Activated naive CD8-positive, alpha-beta T cell treated with anti-CD3 and anti-CD28 coated beads, Interleukin-2, amount 50 U/mL, for 24 hours (primary cell): ENCODE measurements at regions not wholly inside any gene's neighbourhood (a gene's known extent, or its start where the extent isn't known, plus 50 kb on each side); places are given as distances from the start of the nearest gene placed in this dataset.

Source experiments
- ATAC-seq: fragments of 150-1000 bp; cut with Tn5 transposase; one replicate; pipeline ENCODE4 v1.10.0; 2021
- DNase-seq: peaks from one replicate; pipeline ENCODE4 v3.0.0; 2021
- H3K27ac Mint-ChIP-seq: one replicate; pipeline ENCODE4 v1.8.0; 2021; ENCODE audit warnings: mild to moderate bottlenecking, mixed read lengths
- H3K27me3 Mint-ChIP-seq: one replicate; pipeline ENCODE4 v1.8.0; 2021; ENCODE audit warnings: mixed read lengths
- H3K36me3 Mint-ChIP-seq: one replicate; pipeline ENCODE4 v1.8.0; 2021; ENCODE audit warnings: low read depth, mixed read lengths
- H3K4me1 Mint-ChIP-seq: one replicate; pipeline ENCODE4 v1.8.0; 2021; ENCODE audit warnings: mixed read lengths
- H3K4me3 Mint-ChIP-seq: one replicate; pipeline ENCODE4 v1.8.0; 2021; ENCODE audit warnings: mild to moderate bottlenecking, moderate library complexity, mixed read lengths
- H3K9me3 Mint-ChIP-seq: one replicate; pipeline ENCODE4 v1.8.0; 2021; ENCODE audit warnings: mixed read lengths

DNA sequence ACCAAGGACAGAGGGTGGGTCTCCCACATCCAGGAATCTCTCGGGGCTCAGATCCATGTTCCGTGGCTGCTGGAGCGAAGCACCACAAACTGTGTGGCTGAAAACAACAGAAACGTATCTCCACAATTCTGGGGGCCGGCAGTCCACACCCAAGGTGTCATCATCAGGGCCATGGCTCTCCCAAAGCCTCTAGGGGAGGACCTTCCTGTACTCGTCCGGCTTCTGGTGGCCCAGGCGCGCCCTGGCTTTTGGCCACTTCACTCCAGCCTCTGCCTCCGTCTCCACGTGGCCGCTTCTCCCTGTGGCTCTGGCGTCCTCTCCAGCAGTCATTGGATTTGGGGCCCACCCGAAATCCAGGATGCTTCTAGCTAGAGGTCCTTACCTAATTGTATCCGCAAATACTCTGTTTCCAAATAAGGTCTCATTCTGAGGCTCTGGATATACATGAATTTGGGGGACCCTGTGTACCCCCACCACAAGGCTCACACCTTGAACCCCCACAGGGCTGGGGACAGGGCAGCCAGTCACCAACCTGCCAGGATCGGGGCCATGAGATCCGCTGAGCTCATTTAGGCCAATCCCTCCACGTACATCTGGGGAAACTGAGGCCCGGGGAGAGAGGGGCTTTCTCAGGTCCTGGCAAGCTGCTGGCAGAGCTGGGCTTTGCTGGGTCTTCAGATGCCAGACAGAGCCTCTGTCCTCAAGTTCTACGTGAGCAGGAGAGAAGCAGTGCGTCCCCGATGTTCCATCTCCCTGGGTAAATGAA lies 158.2 kb downstream of the OLFM1 start:
- Mint-ChIP-seq H3K27ac (no peak overlapping the region), H3K27me3 (peaks cover 13% of the 10 kb centered on the region), H3K36me3 (no peaks in the 10 kb centered on the region), H3K9me3 (no peaks in the 10 kb centered on the region), H3K4me3 (no peak overlapping the region), H3K4me1 (no peaks in the 10 kb centered on the region)
- ATAC-seq (no peak), DNase-seq (no peak)

DNA sequence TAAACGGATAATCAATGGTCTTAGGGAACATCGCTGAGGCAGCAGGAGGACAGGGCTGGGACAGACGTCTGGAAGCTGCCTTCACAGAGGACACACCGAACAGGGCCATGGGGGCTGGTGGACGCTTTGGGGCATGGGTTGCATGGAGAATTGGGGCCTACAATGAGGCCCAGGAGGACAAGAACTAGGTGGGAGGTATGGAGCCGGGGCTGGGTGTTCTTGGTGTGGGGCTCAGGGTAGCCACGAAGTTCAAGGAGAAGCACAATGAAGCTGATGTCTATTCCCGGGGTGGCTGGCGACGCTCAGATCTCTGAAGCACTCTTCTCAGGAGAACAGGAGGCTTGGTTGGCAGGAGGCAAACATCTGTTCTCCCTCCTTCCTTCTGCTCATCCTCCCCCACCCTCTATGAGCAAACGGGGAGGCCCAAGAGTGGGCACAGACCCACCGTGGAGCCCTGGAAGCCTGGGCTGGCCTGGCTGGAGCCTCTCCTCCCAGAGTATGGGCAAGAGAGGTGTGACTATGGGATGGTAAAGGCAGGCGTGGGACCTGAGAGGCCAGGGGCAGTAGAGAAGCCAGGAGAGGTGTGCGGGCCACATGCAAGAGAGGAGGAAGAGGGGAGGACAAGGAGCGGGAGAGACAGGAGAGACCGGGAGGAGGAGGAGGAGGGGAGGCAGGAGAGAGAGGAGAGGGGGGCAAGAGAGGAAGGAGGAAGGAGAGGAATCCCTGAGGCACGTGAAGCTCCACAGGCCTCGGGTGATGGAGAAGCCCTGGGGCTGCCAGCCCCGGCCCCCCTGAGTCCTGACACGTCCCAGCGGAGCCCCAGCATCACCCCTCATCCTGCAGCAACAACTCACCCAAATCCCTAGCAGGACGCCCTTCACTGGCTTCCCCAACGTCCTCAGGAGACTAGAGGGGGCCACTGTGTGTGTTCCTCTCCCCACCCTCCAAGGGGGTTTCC lies 159.1 kb downstream of the OLFM1 start:
- Mint-ChIP-seq H3K4me3 (no peak overlapping the region), H3K36me3 (no peaks in the 10 kb centered on the region), H3K9me3 (no peaks in the 10 kb centered on the region), H3K4me1 (no peaks in the 10 kb centered on the region), H3K27me3 (peaks cover 13% of the 10 kb centered on the region), H3K27ac (no peak overlapping the region)
- ATAC-seq (no peak), DNase-seq (no peak)

DNA sequence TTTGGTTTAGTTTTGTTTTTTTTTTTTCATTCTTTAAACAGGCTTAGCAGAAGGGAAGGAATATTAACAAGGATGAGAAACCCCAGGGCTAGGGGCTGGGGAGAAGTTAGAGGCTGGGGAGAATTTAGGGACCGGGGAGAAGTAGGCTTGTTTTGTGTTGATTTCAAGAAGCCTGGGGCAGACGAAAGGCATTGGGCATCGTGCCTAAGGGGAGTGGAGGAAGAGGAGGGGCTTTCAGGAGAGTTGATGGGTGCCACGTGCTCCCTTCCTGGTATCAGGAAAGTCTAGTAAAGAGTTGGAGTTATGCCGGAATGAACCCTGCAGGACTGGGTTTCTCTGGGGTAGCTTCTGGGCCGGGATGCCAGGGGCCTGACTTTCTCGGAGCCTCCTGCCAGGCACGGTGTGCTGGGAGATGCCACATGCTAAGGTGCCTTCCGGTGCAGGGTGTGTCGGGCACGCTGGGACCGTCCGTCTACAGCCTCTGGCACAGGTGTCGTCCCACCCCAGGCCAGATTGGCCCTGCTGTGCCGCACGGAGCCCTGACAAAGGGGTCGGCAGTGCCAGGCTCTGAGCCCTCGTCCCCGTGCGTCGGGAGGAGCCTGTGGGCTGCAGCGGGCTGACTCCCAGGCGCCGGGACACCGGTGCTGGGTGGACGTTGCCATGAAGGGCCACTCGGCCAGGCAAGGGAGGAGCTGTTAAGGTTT lies 159.9 kb downstream of the OLFM1 start:
- Mint-ChIP-seq H3K9me3 (no peaks in the 10 kb centered on the region), H3K27ac (no peak overlapping the region), H3K36me3 (no peaks in the 10 kb centered on the region), H3K27me3 (peaks cover 18% of the 10 kb centered on the region), H3K4me1 (no peaks in the 10 kb centered on the region), H3K4me3 (no peak overlapping the region)
- DNase-seq (no peak), ATAC-seq (no peak)

DNA sequence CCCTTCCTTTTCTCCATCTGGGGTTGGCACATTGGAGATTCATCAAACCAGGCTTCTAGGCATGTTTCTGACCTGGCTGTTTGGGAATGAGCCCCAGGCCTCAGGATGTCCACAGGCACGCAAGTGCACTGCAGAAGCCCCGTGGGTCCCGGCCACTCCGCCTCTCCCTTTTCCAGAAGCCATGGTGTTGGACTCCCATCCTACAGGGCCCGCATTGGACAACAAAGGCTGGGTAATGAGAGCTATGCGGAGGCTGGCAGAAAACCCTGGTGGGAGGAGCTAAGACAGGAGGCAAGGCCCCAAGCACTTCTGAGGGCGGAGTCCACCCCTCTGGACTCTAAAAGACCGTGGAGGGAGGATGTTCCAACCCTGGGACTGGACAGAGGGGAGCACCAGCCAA lies 160.6 kb downstream of the OLFM1 start:
- no peaks in the 10 kb centered on the region for H3K36me3 Mint-ChIP-seq
- no peaks in the 10 kb centered on the region for H3K9me3 Mint-ChIP-seq
- H3K4me3 Mint-ChIP-seq = no peak overlapping the region
- peaks cover 17% of the 10 kb centered on the region for H3K27me3 Mint-ChIP-seq
- no peaks in the 10 kb centered on the region for H3K4me1 Mint-ChIP-seq
- no peak for DNase-seq
- no peak for ATAC-seq
- no peak overlapping the region for H3K27ac Mint-ChIP-seq

DNA sequence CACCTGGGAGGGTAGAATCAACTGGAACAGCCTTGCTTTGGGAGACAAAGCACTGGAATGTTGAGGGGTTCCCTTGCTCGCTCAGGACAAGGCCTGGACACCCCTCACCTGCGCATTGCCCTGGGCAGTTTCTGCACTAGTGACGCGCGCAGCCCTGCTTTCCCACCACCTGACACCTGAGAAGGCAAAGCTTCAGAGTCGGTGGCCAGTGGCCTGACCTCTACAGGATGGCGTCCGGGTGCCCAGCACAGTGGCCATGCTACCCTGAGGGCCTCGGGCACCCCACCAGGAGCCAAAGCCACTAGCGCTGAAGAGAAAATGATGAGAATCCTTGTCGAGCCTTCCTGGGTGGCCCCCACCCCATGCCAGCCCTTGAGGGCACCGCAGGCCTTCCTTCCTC lies 161.3 kb downstream of the OLFM1 start:
- Mint-ChIP-seq H3K27ac (no peak overlapping the region), H3K27me3 (peaks cover 12% of the 10 kb centered on the region), H3K9me3 (no peaks in the 10 kb centered on the region), H3K36me3 (no peaks in the 10 kb centered on the region), H3K4me1 (no peaks in the 10 kb centered on the region), H3K4me3 (no peak overlapping the region)
- DNase-seq (no peak), ATAC-seq (no peak)

DNA sequence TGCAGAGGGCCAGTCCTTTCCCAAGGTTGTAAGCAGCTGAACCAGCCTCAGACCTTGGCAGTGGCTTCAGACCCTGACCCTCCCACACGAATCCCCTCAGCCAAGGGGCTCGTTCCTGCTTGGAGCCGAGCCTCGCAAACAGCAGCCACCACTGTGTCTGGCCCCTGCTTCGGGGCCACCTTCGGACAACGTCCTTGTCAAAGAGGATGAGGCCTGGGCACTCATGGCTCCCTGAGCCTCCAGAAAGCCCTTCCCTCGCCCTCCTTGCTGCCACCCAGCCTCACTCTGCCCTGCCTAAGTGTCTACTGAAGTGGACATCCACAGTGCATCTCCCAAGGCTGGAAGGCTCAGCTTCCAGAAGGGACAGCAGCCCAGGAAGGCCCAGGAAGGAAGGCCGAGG lies 161.7 kb downstream of the OLFM1 start:
- no peaks in the 10 kb centered on the region for H3K36me3 Mint-ChIP-seq
- DNase-seq = no peak
- no peaks in the 10 kb centered on the region for H3K4me1 Mint-ChIP-seq
- no peak for ATAC-seq
- no peak overlapping the region for H3K27ac Mint-ChIP-seq
- no peak overlapping the region for H3K4me3 Mint-ChIP-seq
- H3K9me3 Mint-ChIP-seq = no peaks in the 10 kb centered on the region
- H3K27me3 Mint-ChIP-seq = peaks cover 12% of the 10 kb centered on the region

DNA sequence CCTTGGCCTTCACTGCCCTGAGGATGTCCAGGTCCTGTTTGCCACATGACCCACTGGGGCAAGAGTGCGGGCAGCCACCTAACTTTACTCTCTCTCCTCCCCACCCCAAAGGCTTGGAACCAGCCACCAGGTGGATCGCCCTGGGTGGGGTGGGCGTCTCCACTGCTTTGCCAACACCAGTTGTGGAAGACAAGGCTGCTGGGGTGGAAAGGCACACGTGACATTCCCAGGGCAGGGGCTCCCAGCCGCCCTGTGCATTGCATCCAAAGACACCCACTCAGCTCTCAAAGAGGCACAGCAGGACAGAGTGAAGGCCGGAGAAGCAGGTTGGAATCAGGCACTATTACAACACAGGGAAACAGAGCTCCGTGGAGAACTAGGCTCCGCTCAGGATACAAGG lies 162.2 kb downstream of the OLFM1 start:
- no peaks in the 10 kb centered on the region for H3K9me3 Mint-ChIP-seq
- no peak for ATAC-seq

DNA sequence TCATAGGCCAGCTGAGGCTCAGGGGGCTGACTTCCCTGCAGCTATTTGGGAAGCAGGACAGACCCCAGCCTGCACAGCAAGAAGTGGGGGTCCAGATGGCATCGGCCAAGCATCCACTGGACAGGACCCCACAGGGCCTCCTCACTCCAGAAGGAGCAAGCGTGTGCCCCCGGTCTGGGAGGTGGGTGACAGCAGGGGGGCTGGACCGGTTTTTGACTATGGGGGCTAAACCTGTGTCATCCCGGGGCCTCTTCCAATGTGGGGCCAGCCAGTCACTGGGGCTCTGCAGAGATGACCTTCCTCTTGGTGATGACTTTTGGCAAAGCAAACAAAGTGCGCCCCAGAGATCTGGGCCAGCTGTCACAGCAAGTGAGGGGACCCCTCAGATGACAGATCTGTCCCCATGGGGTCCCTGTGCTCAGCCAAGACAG lies 163.9 kb downstream of the OLFM1 start:
- Mint-ChIP-seq H3K4me1 (no peaks in the 10 kb centered on the region), H3K9me3 (no peaks in the 10 kb centered on the region), H3K4me3 (no peak overlapping the region), H3K27ac (no peak overlapping the region), H3K36me3 (no peaks in the 10 kb centered on the region), H3K27me3 (peaks cover 7% of the 10 kb centered on the region)
- DNase-seq = no peak
- ATAC-seq = no peak

More for the DNA sequence above, 162.2 kb downstream of the OLFM1 start:
- H3K36me3 Mint-ChIP-seq = no peaks in the 10 kb centered on the region
- H3K27ac Mint-ChIP-seq = no peak overlapping the region
- peaks cover 12% of the 10 kb centered on the region for H3K27me3 Mint-ChIP-seq
- H3K4me3 Mint-ChIP-seq = no peak overlapping the region
- no peaks in the 10 kb centered on the region for H3K4me1 Mint-ChIP-seq
- DNase-seq = no peak

DNA sequence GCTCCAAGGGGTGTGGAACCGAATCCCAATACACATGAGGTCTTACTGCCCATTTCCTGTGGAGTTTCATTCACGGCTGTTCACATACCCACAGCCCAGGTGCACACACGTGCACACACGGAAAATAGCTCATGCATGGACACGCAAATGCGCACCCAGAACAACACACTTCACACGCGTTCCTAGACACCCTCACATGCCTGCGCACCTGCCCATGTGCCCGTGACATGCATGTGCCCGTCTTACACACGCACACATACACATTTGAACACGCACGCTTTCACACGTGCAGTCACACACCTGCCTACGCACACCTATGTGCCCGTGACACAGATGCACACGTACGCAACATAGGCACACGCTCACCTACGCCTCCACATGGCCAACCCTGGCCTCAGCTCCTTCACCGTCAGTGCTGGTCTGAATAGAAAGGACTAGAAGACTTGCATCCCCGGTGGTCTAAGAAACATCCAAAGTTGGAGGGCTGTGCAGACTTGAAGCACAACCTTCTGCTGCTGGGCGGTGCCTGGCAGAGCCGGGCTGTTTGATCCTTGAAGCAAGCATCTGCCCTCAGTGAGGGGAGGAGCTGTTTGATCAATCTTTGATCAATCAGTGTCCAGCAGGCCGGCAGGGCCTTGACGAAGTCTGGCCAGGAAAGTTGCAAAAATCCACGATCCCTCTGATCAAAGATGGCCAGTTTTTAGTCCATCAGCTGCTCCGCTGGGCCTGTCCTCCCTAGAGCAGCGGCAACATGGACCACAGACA lies 164.7 kb downstream of the OLFM1 start:
- Mint-ChIP-seq H3K27me3 (peaks cover 7% of the 10 kb centered on the region), H3K36me3 (no peaks in the 10 kb centered on the region)

DNA sequence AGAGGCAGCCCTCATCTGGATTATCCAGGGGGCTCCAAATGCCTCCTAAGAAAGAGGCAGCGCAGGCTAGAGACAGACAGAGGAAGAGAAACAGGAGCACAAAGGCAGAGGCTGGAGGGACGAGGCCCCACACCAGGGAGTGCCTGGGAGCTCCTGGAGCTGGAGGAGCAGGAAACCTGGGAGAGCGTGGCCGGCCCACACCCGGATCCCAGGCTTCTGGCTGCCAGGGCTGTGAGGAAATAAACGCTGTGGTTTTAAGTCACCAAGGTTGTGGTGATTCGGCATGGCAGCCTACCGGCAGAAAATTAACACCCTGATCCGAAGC lies 165.5 kb downstream of the OLFM1 start:
- Mint-ChIP-seq H3K4me1 (no peaks in the 10 kb centered on the region), H3K27ac (no peak overlapping the region), H3K36me3 (no peaks in the 10 kb centered on the region), H3K27me3 (peaks cover 7% of the 10 kb centered on the region), H3K4me3 (no peak overlapping the region), H3K9me3 (no peaks in the 10 kb centered on the region)
- DNase-seq = no peak
- no peak for ATAC-seq

More for the DNA sequence above, 164.7 kb downstream of the OLFM1 start:
- Mint-ChIP-seq H3K27ac (no peak overlapping the region), H3K9me3 (no peaks in the 10 kb centered on the region), H3K4me3 (no peak overlapping the region), H3K4me1 (no peaks in the 10 kb centered on the region)
- ATAC-seq = no peak
- no peak for DNase-seq

DNA sequence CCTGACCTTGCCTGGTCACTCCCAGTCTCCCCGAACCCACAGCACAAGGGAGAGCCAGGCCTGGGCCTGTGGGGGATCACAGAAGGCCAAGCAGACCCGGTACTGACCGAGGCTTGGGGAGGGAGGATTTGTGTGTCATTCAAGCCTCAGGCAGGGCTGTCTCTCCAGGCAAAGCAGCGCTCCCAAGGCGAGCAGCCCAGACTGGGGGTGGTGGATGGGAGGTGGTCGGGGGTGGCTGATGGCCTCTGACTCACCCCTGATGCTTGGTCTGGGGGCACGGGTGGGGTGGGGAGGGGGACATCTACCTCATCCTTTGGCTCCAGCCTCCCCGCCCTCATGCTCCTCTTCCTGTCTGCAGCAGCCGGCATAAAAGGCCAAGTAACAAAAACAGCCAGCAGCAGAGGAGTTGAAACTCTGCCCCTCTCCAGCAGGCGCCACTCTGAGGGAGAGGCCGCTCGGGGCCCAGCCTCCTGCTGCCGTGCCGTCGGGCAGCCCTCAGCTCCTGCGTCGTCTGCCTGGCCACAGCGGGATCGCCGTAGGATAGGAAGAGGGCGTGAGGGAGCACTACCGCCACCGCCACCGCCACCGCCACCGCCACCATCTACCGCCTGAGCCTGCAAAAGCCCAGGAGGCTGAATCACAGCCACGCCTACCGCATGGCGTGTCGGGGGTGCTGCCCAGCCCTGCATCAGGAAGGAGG lies 166.0 kb downstream of the OLFM1 start:
- H3K4me3 Mint-ChIP-seq = no peak overlapping the region
- H3K36me3 Mint-ChIP-seq = no peaks in the 10 kb centered on the region
- H3K27ac Mint-ChIP-seq = no peak overlapping the region
- peaks cover 7% of the 10 kb centered on the region for H3K27me3 Mint-ChIP-seq
- H3K9me3 Mint-ChIP-seq = no peaks in the 10 kb centered on the region
- no peak for ATAC-seq
- no peaks in the 10 kb centered on the region for H3K4me1 Mint-ChIP-seq
- no peak for DNase-seq

DNA sequence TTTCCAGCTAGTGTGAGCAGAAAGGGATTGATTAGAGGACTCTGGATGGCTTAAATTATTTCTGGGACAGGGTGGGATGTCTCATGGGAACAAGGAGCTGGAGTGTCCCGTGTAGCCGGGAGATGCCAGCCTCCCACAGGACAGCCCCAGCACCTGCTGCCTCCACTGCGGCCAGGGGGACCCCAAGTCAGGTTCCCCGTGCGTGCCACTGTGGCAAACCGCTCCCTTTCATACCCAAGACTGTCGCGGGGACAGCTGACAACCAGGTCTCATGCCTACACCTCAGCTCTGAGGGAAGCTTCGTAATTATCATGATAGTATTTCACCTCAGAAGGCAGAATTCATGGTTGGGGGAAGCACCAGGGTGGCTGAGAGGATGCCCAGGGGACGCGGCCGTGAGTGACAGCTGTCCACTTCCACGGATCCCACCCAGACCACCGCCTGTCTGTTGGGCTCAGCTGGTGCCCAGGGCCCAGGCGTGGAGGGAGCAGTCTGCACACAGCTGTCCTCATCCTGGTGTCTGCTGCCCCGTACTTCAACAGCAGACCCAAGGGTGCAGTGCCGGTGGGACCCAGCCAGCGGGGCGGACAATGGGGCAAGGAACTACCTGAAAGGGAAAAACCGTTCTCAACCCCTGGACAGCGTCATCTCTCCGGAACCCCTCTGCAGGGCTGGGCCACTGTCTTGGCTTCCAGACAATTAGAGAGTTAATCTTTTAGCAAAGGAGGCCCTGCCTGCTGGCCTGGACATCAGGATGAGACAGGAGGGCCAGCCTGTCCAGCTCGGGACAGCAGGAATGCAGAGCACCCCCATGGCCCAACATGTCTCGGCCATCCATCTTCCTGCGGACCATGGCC lies 166.9 kb downstream of the OLFM1 start:
- DNase-seq = no peak
- Mint-ChIP-seq H3K4me1 (no peaks in the 10 kb centered on the region), H3K4me3 (no peak overlapping the region), H3K27ac (no peak overlapping the region), H3K27me3 (peaks cover 7% of the 10 kb centered on the region), H3K9me3 (no peaks in the 10 kb centered on the region), H3K36me3 (no peaks in the 10 kb centered on the region)
- ATAC-seq = no peak
